ENCODE measurements at regions not wholly inside any gene's neighbourhood (a gene's known extent, or its start where the extent isn't known, plus 50 kb on each side); places are given as distances from the start of the nearest gene placed in this dataset.

GRCh38 chr6:169949511-169950097 lies 198.2 kb downstream of the ERMARD start (continued):
- TF ChIP-seq CHD1 (IDR thresholded peaks at IDR 0.05; ENCODE audit: low read depth, low read length) (no peak), TAF1 (IDR thresholded peaks at IDR 0.05; ENCODE audit: low read depth, low read length) (no peak), HDAC6 (IDR thresholded peaks at IDR 0.05; ENCODE audit: low read depth, low read length) (no peak), TCF12 (IDR thresholded peaks at IDR 0.05; ENCODE audit: low read depth, low read length) (no peak), BACH1 (IDR thresholded peaks at IDR 0.05; ENCODE audit: low read length) (no peak), SIX5 (IDR thresholded peaks at IDR 0.05; ENCODE audit: low read depth, low read length) (no peak)

All from H1 (cell line).